ENCODE measurements at regions not wholly inside any gene's neighbourhood (a gene's known extent, or its start where the extent isn't known, plus 50 kb on each side); places are given as distances from the start of the nearest gene placed in this dataset.

DNA sequence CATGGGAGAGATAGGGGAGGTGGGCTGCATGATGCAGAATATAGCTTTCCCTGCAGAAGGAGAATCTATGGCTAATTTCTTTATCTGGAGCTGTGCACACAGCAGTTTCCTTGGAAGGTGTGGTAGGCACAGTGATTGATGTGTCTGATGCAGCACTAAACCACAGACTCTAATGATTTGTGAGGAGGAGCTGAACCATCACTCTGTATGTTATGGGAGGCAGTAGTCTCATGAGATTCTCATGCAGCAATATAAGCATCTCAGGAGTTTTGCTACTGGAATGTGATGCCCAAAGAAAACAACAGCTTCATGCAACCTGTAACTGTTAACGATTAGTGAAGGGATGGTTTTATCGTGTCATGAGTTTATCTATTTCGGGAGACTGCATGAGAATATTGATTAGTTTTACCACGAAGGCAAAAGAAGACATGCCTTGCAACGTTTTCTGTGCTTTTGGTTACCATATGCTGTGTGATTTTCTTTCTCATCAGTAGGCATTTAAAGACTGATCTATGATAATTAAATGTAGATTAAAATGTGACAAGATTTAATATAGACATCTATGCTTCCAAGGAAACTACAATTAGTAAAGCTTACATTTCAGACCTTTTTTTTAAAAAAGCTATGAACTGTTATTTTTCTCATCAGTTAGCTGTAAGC, 286.8 kb downstream of the ARL6IP6 start:
- no peak for DNase-seq

DNA sequence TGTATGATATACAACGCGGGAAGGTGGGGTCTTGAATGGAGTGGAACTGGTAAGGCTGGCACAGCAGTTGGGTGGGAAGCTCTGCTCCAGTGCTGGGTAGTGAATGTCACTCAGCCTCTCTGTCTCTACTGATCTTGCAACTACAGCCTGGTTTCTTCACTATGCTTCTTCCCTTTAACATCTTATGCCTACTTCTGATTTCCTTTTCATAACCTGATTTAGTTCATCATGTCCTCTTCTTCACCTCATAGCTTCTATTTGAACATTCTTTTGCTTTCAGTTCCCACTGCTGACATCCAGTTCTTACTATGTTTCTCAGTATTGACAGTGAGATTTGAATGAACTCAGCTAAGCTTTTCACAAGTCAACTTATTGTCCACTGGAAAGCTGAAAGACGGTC, 286.2 kb downstream of the ARL6IP6 start:
- no peak for DNase-seq

DNA sequence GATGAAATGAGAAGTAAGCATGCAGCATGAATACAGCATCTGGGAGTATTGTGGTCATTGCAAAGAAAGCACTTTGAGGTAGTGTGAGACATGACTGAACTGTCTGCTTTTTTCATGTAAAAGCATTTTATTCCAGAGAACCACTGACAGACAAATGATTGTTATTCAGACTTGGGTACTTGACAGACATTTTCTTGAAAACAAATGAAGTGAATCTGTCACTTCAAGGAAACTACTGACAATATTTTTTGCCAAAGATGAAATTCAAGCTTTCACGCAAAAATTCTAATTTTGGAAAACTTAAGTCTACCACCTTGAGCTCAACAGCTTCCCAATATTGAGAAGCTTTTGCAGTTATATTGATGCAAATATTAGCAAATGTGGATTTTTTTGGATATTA, 255.7 kb downstream of the ARL6IP6 start:
- no peak for DNase-seq

DNA sequence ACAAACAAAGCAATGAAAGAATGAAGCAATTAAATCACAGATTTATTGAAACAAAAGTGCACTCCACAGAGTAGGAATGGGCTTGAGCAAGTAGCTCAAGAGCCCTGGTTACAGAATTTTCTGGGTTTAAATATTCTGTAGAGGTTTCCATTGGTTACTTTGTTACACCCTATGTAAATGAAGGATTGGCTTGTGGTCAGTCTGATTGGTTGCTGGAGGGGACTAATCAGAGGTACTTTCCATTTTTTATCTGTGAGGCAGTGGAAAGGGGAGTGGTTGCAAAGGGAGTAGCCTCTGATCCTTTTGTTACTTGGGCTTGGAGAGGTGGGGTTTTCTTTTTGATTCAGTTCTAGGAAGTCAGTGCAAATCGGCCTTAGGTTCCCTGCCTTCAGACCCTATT, 253.3 kb downstream of the ARL6IP6 start:
- DNase-seq, result no peak

DNA sequence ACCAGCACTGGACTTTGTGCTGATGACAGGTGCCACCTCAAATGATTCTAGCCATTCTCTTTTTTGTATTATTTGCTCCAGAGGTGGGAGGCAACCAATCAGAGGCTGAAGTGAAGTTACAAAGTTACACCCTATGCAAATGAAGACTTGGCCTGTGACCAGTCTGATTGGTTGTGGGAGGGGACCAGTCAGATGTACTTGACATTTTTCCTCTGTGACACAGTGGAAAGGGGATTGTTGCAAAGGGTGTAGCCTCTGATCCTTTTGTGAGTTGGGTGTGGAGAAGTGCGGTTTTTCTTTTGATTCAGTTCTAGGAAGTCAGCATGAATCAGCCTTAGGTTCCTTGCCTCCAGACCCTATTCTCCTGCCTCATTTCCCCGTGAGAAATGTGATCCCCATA, 244.0 kb downstream of the ARL6IP6 start:
- DNase-seq, result no peak

DNA sequence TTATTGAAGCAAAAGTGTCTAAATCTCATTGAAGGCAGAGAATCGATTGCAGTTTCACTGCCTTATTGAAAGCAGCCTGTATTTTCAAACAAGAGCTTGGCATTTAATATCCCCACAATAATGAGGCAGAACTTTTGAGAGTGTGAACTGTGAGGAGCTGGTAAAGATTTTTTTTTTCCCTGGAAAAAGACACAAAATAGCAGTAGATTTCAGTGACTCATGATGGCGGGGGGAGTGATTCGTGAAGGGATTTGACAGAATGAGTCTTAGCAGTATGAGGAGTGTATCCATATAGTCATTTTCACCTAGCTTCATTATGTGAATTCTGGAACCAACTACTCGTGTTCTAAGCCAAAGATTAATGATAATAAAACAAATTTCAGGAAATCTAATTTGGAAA, 242.9 kb downstream of the ARL6IP6 start:
- DNase-seq, result peak in 2 of 51 donors; percentile 0 to 24

DNA sequence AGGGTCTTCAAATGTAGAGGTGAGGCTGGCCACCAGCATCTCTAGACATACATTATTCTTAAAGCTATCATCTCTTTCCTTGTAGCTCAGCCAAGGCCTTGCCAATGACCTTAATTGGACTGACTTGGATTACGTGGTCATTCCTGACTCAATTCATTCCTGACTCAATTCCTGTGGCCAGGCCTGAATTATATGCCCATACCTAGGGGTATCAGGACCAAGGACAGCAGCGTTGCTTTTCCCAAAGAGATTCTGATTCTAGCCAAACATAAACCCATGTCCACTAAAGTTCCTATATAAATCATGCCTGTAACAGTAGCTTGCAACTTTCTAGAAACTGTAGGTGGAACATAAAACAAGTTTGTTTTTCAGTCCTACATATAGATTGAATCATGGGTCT, 231.7 kb downstream of the ARL6IP6 start:
- no peak for DNase-seq

DNA sequence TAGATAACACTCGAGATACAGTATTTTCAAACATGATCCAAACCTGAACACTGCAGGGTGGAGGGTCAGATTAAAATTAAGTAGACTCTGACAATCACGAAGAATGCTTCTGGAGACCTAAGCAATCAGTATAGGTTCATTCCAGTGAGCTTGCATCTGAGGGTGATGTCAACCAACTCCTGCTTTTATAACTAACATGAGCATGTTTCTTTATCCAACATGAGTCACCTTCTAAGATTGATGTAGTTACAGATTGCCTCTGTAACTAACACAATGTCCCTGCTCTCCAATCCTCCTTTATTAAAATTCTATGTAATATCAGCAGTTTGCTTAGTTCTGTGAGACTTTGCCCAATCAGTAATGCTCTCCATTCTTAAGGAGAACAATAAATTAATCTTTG, 225.7 kb downstream of the ARL6IP6 start:
- no peak for DNase-seq

DNA sequence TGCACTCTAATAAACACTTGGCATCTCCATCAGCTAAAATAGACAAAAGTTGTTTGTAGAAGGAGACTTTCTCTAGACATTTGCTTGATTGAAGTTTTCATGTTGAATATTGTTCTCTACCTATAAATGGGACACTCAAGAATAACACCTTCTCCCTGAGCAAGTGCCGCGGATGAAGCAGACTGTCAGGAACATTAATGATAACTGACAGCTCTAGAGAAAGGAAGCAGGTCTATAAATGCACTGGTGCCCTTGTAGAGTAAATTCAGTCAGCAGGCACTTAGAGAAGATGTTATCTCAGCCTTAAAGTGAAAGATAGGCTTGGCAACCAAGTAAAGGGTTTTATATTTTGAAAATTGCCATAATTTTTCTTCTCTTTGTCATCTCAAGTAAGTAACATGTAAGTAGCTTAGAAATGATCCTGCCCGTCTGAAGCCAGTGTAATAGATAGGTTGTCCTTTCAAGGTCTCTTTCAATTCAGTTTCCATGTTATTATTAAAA, 224.6 kb downstream of the ARL6IP6 start:
- DNase-seq, result no peak

DNA sequence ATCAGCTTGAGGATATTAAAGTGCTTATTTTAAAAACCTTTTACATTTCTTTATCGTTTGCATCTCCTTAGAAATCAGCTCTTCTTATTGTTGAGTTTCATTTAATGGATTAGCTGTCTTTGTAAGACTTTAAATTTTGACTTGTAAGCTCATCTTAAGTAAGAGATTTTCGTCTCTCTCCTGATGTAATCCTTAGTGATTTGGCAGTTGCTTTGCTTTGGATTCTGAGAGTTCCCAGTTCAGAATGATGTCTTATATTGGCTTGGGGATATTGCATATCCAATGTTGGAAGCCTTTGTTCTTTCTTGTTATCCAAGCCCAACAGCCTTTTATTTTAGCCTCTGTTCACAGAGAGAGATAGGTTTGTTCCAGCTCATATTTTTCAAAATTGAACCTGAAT, 212.1 kb downstream of the ARL6IP6 start:
- DNase-seq, result no peak

DNA sequence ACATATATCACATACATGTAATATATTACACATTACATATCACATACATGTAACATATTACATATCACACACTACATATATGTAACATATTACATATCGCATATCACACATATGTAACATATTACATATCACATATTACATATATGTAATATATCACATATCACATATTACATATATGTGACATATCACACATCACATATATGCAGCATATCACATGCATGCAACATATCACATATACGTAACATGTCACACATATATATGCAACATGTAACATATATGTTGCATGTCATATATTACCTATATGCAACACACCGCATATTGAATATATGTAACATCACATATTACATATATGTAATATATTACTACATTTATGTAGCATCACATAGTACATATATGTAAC, 211.2 kb downstream of the ARL6IP6 start:
- no peak for DNase-seq

DNA sequence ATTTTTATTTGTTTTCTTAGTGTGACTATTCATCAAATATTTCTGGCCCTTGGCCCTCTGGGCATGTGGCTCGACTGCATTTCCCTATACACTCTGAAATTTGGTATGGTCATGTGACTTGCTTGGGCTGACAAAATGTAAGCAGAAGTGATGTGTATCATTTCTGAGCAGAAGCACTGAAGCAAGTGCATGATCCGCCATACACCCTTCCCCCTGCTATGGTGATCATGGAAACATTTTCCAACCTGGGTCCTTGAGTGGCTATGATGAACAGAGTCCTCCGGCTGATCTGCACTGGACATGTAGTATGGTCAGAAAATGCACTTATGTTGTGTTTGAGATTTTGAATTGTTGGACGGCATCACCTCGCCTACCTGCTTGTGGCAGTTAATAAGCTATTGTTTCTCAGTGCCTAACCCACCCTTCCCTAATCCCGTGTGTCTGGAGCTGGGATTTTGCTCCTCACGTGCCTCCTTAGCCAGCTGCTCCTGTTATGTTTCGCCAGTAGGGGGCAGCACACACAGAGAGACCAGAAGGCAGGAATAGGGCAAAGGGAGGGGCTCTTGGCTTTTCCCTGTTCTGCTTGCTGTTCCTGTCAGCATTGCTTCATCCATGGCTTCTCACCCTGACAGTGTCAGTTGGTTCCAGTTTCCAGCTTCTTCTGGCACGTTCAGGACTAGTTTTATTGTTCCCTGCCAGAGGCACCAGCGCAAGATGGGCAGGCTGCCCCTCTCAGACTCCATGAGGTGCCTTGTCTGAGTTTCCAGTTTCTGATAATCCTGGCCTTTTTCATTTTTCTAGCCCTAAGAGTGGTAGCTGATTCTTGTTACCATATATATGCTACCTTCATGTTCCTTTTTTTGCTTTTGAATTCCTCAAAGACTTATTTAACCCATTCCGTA, 207.4 kb downstream of the ARL6IP6 start:
- DNase-seq, result peak in 39 of 51 donors; percentile 0 to 61 (median 13)

DNA sequence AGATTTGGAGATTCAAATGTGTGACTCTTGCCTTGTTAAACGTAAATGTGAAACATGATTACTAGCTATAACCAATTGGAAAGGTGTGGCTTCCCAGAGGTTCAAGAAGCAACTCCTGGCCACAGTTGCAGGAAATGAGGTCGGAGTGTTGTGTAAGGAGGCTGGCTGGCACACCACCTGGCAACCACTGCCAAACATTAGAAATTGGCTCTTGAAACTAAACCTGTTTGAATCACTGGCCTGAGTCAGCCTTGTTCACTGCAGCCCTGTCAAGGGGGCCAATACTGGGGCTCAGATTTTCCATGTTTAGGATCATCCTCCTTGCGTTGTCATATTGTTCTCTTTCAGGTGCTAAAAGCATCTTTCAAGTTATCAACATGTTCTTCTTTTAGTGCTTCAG, 206.3 kb downstream of the ARL6IP6 start:
- no peak for DNase-seq

DNA sequence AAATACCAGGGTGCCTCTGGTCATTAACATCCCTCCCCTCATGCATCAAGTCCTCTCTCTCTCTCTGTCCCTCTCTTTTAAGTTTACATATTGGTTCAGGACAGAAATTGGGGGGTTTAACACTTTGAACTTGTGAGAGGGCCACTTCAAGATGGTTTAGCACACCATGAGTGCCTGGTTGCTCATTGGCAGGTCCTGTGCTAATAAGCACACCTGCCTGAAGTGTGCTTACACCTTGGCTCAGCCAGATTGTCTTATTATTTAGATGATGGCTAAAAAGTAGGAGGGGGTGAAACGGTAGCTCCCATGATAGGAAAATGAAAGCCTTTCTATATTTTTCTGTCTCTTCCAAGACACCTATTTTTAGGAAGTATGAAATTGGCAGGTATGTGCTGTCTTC, 205.8 kb downstream of the ARL6IP6 start:
- DNase-seq, result no peak

DNA sequence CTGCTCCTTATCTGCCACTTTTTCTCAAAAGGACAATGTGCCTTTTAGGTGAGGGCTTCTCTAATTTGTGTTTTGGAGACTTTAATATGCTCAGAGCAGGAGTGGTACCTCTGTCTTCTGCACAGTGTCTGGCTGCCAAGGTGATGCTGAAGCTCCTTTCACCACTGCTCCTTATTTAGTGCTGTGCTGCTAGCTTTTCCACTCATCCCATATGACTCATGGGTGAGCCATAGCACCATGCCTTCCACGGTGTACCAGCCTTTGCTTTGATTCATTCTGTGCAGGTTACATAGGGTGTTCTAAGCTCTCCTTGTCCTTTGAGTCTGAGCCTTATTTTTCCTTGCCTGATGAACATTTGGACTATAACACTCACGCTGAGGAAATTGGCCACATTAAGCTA, 202.4 kb downstream of the ARL6IP6 start:
- peak in 4 of 51 donors; percentile 4 to 72 (median 14) for DNase-seq

DNA sequence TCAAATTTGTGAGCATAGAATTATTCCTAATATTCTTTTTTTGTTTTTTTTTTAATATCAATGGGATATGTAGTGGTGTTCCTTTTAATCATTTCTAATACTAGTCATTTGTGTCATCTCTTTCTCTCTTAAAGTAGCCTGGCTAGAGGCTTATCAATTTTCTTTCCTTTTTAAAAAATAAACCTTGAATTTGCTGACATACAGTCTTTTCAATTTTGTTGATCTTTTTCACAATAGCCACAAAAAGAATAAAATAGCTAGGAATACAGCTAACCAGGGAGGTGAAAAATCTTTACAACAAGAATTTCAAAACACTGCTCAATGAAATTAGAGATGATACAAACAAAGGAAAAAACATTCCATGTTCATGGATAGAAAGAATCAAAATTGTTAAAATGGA, 192.6 kb downstream of the ARL6IP6 start:
- no peak for DNase-seq

DNA sequence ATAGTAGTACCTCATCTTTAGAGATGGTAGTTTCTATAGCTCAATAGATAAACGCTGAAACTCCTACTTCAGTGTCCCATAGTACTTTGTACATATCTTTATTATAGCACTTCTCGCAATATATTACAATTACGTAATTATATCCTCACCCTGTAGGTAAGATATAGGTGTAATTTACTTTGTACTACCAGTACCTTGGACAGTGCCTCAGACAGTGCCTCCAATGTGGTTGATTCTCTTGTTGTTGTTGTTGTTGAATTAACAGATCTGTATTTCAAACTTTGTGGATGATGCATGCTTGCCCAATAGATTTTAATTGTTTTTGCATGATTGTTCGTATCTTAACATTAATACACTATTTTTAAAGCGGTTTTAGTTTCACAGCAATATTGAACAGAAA, 188.6 kb downstream of the ARL6IP6 start:
- DNase-seq, result no peak

DNA sequence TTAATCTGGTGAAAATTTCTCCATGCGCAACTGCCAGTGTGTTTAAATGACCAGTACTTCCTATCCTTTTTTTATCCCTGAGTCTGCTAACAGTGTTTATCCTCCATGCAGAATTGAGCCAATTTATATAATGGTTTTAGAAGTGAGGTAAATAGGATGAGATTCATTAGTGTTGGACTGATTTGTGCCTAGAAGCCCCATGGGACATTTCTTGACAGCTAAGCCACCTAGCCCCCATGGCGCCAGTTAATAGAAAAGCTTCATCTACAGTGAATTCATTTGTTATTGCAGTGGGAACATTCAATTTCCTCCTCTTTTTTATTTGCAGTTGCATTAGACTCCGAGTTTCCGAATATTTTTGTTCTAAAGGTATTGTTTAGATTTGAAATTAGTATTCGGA, 175.6 kb downstream of the ARL6IP6 start:
- no peak for DNase-seq

DNA sequence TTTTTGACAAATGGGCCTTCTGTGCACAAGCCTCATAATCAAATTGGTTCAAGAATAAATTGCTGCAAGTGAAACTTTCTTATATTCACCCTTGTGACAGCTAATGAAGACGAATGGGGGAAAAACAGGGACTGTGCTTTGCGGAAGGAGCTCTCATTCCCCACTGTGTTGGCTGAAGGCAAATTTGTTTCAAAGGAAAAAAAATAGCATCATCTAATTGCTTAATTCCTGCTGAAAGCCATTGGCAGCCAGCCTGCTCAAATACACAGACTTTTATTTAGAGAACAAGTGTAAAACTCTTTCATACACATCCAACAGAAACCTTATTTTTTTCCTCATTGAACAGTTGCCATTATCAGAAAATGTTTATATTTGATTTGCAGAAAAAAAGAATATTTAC, 172.3 kb downstream of the ARL6IP6 start:
- peak in 3 of 51 donors; percentile 3 to 7 (median 5) for DNase-seq

DNA sequence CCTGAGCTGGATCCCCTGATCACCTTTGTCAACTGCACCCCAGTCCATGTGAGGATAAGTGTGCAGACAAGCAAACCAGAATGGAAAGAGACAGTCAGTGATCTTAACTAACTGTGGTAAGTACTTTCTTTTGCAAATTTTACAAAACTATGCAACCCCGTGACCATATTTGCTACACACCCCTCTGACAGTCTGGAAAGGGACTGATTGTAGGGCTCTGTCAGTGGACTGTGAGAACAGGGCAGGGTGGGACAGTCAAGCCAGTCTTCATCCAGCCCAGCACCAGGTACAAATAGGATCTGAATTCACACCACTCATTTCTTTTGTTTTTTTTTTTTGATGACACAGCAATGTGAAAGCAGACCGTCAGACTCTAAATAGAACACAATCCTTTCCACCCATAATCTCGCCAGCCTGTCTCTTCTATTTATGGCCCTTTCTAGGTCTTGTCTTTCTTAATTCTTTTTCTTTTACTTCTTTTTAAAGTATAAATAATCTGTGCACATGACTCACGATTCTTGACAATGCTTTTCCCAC, 165.6 kb downstream of the ARL6IP6 start:
- DNase-seq, result no peak

DNA sequence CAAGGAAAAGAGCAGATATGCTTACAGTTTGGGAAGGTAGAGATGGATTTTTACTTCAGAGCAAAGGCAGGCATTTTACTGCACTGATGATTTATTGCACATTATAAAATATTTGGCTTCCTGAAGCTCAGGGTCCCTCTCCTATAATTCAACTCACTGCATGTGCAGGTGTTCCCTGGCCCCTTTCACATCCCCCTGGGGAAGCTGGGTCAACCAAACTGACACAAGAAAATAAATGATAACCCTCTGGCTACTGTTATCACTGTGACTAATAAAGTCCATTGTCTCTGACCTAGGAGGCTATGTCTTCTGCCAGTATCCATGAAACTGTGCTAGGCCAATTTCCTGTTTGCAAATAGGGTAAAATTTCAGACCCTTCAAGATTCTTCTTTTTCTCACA, 163.1 kb downstream of the ARL6IP6 start:
- DNase-seq, result no peak

DNA sequence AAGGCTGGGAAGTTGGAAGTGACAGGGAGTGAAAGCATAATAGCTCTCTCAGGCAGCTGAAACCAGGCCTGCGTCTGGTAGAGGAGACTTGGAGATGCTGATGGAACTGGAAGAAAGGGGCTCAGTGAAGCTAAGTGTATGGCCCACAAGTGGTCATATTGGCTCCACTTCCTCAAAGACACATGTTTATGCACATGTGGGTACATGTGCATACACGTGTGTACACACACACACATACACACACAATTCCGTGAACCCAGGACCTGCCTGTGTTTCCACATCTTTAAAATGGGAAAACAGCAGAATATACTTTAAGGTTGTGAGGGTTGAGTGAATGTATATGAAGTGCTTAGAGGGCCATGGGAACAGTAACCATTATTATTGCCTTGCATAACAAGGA, 160.9 kb downstream of the ARL6IP6 start:
- DNase-seq, result no peak
